HUES6 (cell line): ENCODE measurements at regions not wholly inside any gene's neighbourhood (a gene's known extent, or its start where the extent isn't known, plus 50 kb on each side); places are given as distances from the start of the nearest gene placed in this dataset.
"Not testable (repeated sequence)": the region's sequence is repeated elsewhere in the genome, so short reads cannot be mapped to it uniquely, and the experiment has no call there.

ENCODE experiments used
- H3K27ac ChIP-seq: 2 replicates; pipeline ENCODE4 v1.7.0; 2013; ENCODE audit warnings: low read depth, mild to moderate bottlenecking, low read length, inconsistent platforms
- H3K27me3 ChIP-seq: 2 replicates; pipeline ENCODE4 v1.6.1; 2013; ENCODE audit warnings: low read length; ENCODE audit not compliant: control insufficient read depth, insufficient read depth
- H3K36me3 ChIP-seq: 2 replicates; pipeline ENCODE4 v1.6.1; 2013; ENCODE audit warnings: low read length; ENCODE audit not compliant: control insufficient read depth, insufficient read depth
- H3K4me1 ChIP-seq: 2 replicates; pipeline ENCODE4 v1.6.1; 2013; ENCODE audit warnings: low read length; ENCODE audit not compliant: control insufficient read depth, insufficient read depth
- H3K4me3 ChIP-seq: 2 replicates; pipeline ENCODE4 v1.5.1; 2013; ENCODE audit warnings: low read depth, low read length
- H3K9ac ChIP-seq: one replicate; pipeline ENCODE4 v1.6.1; 2013; ENCODE audit warnings: mild to moderate bottlenecking, low read length
- H3K9me3 ChIP-seq: 2 replicates; pipeline ENCODE4 v1.6.1; 2013; ENCODE audit warnings: low read depth, low read length; ENCODE audit not compliant: control insufficient read depth, insufficient read depth

DNA sequence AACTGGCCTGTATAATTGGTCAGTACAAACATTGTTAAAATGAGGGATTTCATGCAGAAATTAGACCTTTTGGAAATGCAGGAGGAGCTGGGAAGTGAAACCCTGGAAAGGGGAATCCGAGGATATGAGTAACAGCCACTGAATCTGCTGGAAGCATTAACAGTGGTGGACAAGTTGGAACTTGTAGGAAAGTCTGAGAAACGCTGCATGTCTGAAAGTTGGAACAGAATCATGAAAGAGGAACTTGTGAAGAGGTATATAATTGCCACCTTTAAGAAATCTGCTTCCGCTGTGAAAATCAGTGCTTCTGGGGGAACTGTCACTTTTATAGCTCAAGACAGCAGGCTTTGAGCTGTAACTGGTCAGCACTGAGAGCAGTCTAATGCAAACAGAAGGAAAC, 716.5 kb upstream of the PRR20A start:
- Histone ChIP-seq H3K4me3 (no peak overlapping the region), H3K27ac (no peak overlapping the region), H3K4me1 (no peaks in the 10 kb centered on the region), H3K36me3 (no peaks in the 10 kb centered on the region), H3K9ac (no peak overlapping the region), H3K9me3 (no peaks in the 10 kb centered on the region), H3K27me3 (no peaks in the 10 kb centered on the region)

- Histone ChIP-seq H3K27ac (no peak overlapping the region), H3K36me3 (no peaks in the 10 kb centered on the region), H3K9me3 (peaks cover 3% of the 10 kb centered on the region; the same call in 1 of the 2 replicates), H3K4me3 (no peak overlapping the region), H3K27me3 (no peaks in the 10 kb centered on the region), H3K4me1 (no peaks in the 10 kb centered on the region), H3K9ac (no peak overlapping the region)
These were observed 683.1 kb upstream of the PRR20A start for GRCh38 chr13:56457535-56458190.

DNA sequence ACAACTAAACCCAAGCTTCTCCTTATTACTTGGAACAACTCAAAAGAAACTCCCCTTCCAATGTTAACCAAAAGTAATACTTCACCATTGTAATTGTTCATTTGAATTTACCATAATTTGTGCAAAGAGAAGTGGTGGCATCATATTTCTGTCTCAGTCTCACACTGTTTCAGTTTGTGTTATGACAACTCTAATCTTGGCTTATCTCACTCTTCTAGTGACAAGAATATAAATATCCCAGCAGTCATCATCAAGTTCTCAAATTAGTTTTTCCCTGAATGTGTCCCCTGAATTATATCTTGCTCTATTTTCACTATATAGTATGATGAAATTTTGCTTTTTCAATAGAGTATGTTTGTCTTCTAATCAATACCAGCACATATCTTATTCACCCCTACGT, 681.4 kb upstream of the PRR20A start:
- Histone ChIP-seq H3K9ac (no peak overlapping the region), H3K4me1 (no peaks in the 10 kb centered on the region), H3K36me3 (no peaks in the 10 kb centered on the region), H3K4me3 (no peak overlapping the region), H3K27ac (no peak overlapping the region), H3K27me3 (no peaks in the 10 kb centered on the region), H3K9me3 (no peaks in the 10 kb centered on the region)

- Histone ChIP-seq H3K4me1 (no peaks in the 10 kb centered on the region), H3K9ac (no peak overlapping the region), H3K4me3 (no peak overlapping the region), H3K27ac (no peak overlapping the region), H3K9me3 (no peaks in the 10 kb centered on the region), H3K27me3 (no peaks in the 10 kb centered on the region), H3K36me3 (no peaks in the 10 kb centered on the region)
These were observed 639.0 kb upstream of the PRR20A start for GRCh38 chr13:56501750-56502149.

GRCh38 chr13:56510836-56511235, 629.9 kb upstream of the PRR20A start:
- Histone ChIP-seq H3K9ac (no peak overlapping the region), H3K4me3 (no peak overlapping the region), H3K9me3 (no peaks in the 10 kb centered on the region), H3K27me3 (no peaks in the 10 kb centered on the region), H3K27ac (no peak overlapping the region), H3K36me3 (no peaks in the 10 kb centered on the region), H3K4me1 (peaks cover 17% of the 10 kb centered on the region)

GRCh38 chr13:56512336-56512735, 628.4 kb upstream of the PRR20A start:
- 0 out of 2 replicates have a peak overlapping the region, but pooled peaks have one; percentile 19 for H3K27ac ChIP-seq
- not testable (repeated sequence) for H3K36me3 ChIP-seq, H3K9ac ChIP-seq, H3K9me3 ChIP-seq, H3K4me3 ChIP-seq, H3K27me3 ChIP-seq
- H3K4me1 ChIP-seq, result peaks cover 17% of the 10 kb centered on the region

GRCh38 chr13:56515441-56515840, 625.3 kb upstream of the PRR20A start:
- Histone ChIP-seq H3K9me3 (no peaks in the 10 kb centered on the region), H3K27ac (no peak overlapping the region), H3K4me3 (no peak overlapping the region), H3K4me1 (peaks cover 14% of the 10 kb centered on the region), H3K27me3 (no peaks in the 10 kb centered on the region), H3K36me3 (no peaks in the 10 kb centered on the region), H3K9ac (no peak overlapping the region)

DNA sequence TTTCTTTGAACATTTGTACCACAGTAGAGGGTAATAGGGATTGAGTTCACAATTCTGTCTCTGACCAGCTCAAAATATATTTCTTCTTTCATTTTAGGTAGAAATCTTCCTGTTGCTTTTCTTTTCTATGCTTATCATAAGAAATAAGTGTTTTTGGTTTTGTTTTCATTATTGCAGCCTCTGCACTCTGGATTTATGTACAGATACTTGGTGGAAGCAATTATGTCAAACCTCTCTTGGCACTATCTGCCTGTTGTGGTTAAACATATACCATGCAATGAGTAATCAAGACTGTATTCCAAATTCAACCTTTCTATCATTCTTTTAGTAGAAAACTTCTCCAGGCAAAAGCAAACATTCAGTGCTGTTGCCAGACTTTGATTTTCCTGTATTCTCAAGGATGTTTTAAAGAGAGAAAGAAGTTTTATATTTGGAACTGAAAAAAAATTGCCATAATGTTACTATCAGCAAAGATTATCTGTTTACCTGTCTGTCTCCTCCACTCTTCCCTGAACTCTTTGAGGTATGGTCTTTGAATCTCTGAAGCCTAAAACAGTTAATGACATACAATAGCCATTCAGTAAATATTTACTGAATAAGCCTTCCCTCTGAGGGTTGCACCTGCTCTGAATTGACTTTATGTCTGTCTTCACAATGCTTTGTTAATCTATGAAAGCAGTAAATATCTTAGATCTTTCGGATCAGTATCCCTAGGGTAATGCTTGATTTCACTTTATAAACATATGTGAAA, 612.5 kb upstream of the PRR20A start:
- no peak overlapping the region for H3K4me3 ChIP-seq
- no peak overlapping the region for H3K27ac ChIP-seq
- no peak overlapping the region for H3K9ac ChIP-seq
- no peaks in the 10 kb centered on the region for H3K27me3 ChIP-seq
- peaks cover 9% of the 10 kb centered on the region for H3K9me3 ChIP-seq
- H3K36me3 ChIP-seq, result no peaks in the 10 kb centered on the region
- no peaks in the 10 kb centered on the region for H3K4me1 ChIP-seq

DNA sequence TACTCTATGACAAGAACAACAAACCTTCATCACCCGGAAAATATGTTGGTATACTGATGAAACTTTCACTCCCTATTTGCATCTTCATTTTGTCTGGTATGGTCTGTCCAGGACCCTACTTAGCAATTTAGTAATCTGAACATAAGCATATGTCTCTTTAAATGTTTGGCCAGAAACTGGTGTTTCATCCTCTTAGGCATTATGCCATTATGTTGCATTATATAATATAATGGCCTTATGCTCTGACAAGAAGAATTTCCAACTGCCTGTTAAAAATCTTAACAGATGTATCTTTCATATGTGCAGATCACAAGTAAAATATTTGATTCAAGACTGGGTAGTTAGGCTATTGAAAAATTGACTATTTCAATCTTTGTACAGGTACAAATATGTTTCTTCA, 610.6 kb upstream of the PRR20A start:
- no peak overlapping the region for H3K9ac ChIP-seq
- no peaks in the 10 kb centered on the region for H3K9me3 ChIP-seq
- no peaks in the 10 kb centered on the region for H3K36me3 ChIP-seq
- H3K27ac ChIP-seq, result no peak overlapping the region
- H3K4me3 ChIP-seq, result no peak overlapping the region
- no peaks in the 10 kb centered on the region for H3K4me1 ChIP-seq
- H3K27me3 ChIP-seq, result no peaks in the 10 kb centered on the region

DNA sequence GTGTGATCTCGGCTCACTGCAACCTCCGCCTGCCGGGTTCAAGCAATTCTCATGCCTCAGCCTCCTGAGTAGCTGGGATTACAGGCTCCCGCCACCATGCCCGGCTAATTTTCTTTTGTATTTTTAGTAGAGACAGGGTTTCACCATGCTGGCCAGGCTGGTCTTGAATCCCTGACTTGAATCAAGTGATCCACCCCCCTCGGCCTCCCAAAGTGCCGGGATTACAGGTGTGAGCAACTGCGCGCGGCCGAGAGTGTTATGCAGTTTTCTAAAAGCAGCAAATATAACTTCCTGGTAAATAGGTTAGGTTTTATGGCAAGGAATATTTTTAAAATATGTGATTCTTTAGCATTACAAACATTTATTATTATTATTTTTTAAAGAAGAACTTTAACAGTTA, 592.8 kb upstream of the PRR20A start:
- H3K4me3 ChIP-seq, H3K9ac ChIP-seq, H3K27me3 ChIP-seq, H3K9me3 ChIP-seq, H3K36me3 ChIP-seq, H3K4me1 ChIP-seq, H3K27ac ChIP-seq: not testable (repeated sequence)

DNA sequence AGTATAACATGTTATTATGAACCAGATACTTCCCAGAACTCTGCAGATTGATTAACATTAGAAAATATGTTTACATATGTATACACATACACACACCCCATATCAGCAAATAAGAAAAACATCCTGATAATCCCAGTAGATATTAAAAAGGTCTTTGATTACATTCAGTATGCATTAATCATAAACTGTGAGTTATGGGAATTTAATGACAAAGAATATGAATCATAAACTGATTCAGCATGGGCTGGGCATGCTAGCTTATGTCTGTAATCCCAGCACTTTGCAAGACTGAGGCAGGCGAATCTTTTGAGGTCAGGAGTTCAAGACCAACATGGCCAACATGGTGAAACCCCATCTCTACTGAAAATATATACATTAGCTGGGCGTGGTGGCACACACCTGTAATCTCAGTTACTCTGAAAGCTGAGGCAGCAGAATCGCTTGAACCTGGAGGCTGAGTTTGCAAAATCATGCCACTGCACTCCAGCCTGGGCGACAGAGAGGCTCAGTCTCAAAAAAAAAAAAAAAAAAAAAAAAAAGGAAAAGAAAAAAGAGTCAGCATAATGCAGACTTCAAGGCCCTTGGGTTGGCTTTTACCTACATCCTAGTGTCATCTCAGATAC, 581.9 kb upstream of the PRR20A start:
- Histone ChIP-seq H3K9ac (no peak overlapping the region), H3K27me3 (no peaks in the 10 kb centered on the region), H3K36me3 (no peaks in the 10 kb centered on the region), H3K4me3 (no peak overlapping the region), H3K4me1 (no peaks in the 10 kb centered on the region), H3K9me3 (no peaks in the 10 kb centered on the region), H3K27ac (no peak overlapping the region)
